ENCODE measurements at regions not wholly inside any gene's neighbourhood (a gene's known extent, or its start where the extent isn't known, plus 50 kb on each side); places are given as distances from the start of the nearest gene placed in this dataset.

GRCh38 chr17:79473111-79473875 is 137.6 kb downstream of the RBFOX3 start:
- peak; percentile 54 for DNase-seq (ENCODE audit: low spot score)

DNA sequence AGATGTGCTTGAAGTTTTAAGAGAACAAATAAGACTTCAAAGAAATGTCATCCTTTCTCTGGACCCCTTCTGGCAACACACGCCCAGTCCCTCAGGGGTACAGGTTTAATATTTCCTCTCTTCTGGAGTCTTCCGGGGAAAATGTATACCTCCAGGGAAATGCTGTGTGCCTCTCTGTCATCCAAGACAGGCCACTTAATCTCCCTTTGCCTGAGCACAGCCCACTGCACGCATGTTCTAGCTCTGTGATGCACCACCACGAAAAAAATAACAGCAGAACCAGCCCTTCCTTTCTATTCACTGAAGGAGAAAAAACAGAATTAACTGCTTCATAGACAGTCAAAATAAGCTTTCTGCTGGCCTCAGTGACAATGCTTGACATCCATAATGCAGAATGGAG is 140.1 kb downstream of the RBFOX3 start:
- no peak for DNase-seq (ENCODE audit: low spot score)

- DNase-seq (ENCODE audit: low spot score): no peak
Measured at GRCh38 chr17:79469646-79470045, 141.2 kb downstream of the RBFOX3 start.

GRCh38 chr17:79468183-79468944 is 142.5 kb downstream of the RBFOX3 start:
- no peak for DNase-seq (ENCODE audit: low spot score)

DNA sequence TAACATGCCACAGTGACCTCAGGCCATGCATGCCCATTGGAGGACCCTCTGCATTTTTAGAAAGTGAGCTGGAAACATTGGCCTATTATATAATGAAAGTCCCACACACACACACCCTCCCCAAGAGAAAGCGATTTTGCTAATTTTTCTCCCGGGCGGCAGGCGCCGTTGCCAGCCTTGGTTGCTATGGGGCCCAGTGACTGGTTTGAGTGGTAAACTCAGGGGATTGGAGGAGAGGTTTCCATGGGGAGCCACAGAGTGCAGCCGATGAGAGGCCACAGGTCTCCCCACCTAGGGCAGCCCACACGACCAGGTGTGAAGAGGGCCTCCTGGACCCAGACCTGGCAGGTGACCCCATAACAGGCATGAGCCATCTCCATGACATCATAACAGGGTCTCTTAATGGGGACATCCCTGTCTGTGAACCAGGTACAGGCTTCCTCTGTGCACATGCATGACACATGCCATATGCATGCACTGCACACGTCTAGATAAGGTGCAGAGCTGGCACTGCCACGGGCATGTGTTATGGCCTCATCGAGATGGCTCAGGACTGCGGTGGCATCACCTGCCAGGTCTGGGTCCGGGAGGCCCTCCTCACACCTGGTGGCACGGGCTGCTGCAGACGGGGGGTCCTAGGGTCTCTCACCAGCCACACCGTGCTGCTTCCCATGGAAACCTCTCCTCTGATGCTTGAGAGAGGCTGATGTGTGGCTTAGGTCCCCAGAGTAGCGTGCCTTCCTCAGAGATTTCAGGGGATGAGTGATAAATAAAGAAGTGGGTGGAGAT is 144.1 kb downstream of the RBFOX3 start:
- DNase-seq (ENCODE audit: low spot score): no peak

DNA sequence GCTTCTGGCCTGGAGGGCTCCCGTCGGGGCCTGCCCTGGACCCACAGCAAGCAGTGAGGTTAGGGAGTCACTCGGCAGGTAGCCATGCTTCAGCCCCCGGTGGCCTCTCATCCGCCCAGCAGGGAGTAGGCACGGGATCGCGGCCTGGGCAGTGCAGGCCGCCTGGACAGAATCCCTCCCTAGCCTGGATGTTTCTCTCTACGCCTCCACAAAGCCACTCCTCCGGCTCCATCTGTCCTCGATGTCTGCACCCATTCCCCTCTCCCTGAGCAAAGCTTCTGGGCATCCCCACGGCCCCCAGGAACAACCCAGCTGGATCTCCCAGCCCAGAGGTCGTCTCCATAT is 145.2 kb downstream of the RBFOX3 start:
- no peak for DNase-seq (ENCODE audit: low spot score)

DNA sequence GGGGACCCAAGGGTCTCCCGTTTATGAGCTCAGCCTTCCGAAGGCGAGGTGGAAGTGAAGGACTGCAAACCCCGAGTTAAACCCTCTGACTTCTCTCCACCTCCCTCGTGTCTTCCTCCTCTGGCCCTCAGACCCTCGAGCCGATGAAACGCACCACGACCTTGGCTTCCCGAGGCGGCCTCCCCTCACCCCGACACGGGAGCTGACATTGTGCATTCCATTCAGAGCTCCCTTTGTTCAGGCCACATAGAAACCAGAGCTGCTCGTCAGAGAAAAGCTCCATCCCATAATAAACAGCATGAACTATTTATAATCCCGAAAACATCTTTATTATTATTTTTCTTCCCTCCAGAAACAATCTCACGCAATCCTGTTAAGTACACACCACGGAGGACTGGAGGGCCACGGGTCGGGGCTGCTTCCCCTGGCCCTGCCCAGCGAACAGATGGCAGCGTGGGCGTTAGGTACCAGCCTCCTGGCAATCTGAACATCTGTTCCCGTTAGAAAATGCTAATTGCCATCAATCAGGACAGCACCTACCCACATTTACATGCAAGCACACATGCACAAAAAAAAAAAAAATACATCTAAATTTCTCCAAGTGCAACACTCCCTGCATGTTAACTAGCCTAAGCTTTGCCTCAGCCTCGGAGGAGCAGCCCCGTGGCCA is 145.7 kb downstream of the RBFOX3 start:
- no peak for DNase-seq (ENCODE audit: low spot score)

- DNase-seq (ENCODE audit: low spot score): no peak
Measured at GRCh38 chr17:79464318-79465010, 146.4 kb downstream of the RBFOX3 start.

GRCh38 chr17:79463421-79464317 is 147.2 kb downstream of the RBFOX3 start:
- DNase-seq (ENCODE audit: low spot score): no peak

- peak; percentile 50 for DNase-seq (ENCODE audit: low spot score)
Measured at GRCh38 chr17:79461041-79461440, 149.8 kb downstream of the RBFOX3 start.

DNA sequence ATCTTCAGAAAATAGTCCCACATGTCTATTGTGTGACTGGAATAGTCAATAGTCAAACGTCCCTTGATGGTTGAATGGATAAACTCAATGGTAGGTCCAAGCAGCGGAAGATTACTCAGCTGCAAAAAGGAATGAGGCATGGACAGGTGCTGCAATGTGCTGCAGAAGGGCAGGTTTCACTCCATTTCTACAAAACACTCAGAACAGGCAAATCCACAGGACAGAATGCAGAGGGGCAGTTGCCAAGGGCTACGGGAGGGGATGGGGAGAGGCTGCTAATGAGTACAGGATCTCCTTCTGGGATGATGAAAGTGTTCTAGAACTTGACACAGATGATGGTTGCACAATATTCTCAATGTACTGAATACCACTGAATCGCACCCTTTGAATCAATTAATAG is 151.0 kb downstream of the RBFOX3 start:
- no peak for DNase-seq (ENCODE audit: low spot score)

DNA sequence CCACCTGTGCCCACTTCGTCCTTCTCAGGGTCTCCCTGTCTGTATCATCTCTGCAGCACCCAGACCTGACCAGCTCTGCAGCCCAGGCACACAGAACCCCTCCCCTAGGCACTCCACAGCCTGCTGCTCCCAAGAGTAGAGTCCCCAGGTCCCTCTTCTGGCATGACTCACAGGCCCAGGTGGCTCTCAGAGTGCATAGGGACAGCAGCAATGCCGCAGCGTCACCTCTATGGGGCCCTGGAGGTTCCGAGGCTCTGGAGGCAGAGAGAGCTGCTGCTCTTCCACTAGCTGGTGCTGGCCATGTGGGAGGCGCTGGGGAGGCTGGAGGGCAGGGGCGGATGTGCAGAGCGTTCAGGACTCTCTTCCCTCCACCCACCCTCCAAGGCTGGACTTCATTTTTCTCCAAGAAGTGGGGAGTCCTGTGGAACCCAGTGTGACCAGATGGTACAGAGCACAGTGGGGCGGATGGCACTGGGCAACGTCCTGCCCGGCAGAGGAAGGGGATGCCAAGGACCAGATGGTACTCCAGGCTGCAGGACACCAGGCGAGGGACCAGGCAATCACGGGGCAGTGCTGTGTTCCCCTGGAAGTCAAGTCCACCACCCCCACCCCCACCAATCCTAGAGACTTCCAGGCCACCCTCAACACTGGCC is 151.7 kb downstream of the RBFOX3 start:
- DNase-seq (ENCODE audit: low spot score): no peak

- DNase-seq (ENCODE audit: low spot score): no peak
Measured at GRCh38 chr17:79458356-79458755, 152.5 kb downstream of the RBFOX3 start.

DNA sequence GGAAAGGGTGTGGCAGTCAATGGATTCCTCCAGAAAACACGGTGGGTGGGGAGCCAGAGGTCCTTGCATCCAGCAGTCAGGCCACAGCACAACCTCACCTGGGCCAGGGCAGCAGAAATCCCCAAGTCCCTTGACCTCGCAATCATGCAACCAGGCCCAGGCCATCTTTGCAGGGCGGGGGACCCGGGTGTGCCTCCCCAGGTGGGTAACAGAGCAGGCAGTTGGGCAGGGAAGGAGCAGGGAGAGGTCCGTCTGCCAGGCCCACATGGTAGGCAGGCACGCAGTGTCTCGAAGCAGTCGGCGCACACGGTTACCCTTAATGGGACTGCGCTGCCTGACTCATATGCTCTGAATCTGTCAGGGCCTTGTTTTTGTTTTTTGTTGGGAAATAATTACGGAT is 153.0 kb downstream of the RBFOX3 start:
- no peak for DNase-seq (ENCODE audit: low spot score)

DNA sequence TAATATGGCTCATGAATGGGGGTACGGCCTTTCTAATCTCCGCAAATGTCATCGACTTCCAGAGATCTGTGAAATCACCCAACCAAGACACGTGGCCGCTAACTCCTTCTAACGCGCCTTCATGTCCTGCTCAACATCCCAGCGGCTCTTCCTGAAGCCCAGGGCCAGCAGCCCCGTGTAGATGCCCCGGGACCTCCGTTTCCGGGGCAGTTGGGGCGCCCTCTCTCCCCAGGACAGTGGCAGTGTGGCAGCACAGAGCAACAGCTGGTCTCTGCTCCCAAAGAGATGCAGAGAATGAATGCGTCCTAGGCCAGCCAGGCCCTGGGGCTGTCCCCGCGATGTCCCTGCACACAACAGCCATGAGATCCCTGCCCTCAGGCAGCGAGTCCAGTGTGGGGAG is 153.5 kb downstream of the RBFOX3 start:
- DNase-seq (ENCODE audit: low spot score): no peak

DNA sequence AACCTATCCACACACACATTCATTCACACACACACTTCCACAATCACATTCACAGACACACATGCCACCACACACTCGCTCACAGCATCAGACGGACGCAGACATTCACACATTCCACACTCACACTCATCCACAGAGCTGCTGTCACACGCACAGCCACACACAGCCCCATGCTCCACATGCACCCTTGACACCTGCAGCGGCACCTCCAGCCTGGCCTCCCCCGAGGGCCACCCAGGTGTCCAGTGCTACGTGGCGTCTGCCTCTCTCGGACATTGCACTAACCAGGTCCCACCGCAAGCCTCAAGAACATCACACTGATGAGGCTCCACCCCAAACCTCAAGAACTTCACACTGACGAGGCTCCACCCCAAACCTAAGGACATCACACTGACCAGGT is 155.2 kb downstream of the RBFOX3 start:
- DNase-seq (ENCODE audit: low spot score): no peak

DNA sequence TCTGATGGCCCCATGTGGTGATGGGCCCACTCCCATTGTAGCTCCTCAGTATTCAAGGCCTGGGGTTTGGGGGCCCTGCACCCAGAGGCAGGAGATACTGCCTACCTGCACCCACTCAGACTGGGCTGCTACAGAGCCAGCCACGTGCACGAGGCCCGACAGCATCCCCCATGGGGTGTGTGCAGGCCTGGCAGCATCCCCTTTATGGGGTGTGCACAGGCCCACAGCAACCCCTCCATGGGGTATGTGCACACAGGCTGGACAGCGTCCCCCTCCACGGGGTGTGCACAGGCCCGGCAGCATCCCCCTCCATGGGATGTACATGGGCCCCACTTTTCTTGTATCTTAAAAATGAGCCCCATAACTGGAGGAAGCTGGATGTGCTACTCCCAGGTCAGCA is 156.0 kb downstream of the RBFOX3 start:
- no peak for DNase-seq (ENCODE audit: low spot score)

- no peak for DNase-seq (ENCODE audit: low spot score)
Measured at GRCh38 chr17:79453481-79453880, 157.4 kb downstream of the RBFOX3 start.

- no peak for DNase-seq (ENCODE audit: low spot score)
Measured at GRCh38 chr17:79452706-79453105, 158.1 kb downstream of the RBFOX3 start.

- DNase-seq (ENCODE audit: low spot score): no peak
Measured at GRCh38 chr17:79451167-79451566, 159.7 kb downstream of the RBFOX3 start.
